HEK293 (cell line): ENCODE measurements at regions not wholly inside any gene's neighbourhood (a gene's known extent, or its start where the extent isn't known, plus 50 kb on each side); places are given as distances from the start of the nearest gene placed in this dataset.

ENCODE experiments used
- CTCF ChIA-PET: fragments of 350-600 bp; formaldehyde crosslinking; extraction: SDS; loops from one replicate; lab custom pipeline; 2021; ENCODE audit warnings: antibody characterized with exemption; lab: Yijun Ruan, JAX
- POLR2A ChIA-PET: fragments of 300-600 bp; formaldehyde crosslinking; extraction: SDS; loops from one replicate; lab custom pipeline; 2020; ENCODE audit warnings: antibody characterized with exemption, inconsistent platforms; lab: Yijun Ruan, JAX
- H3K27ac ChIP-seq: fragments of 200-500 bp; sonication (Bioruptor generic); 2 replicates; pipeline ENCODE4 v1.5.1; 2014; ENCODE audit warnings: low read depth, low read length, control low read depth, inconsistent platforms; ENCODE audit errors: extremely low read depth
- H3K36me3 ChIP-seq, 2 experiments: fragments of 200-500 bp in 1 of 2; sonication (Bioruptor generic) in 1 of 2; 1 replicate in 1 of 2; 2 replicates in 1 of 2; pipeline ENCODE4 v1.5.1; 2014 to 2017; ENCODE audit warnings: inconsistent platforms in 2 of 2, low read length in 2 of 2; ENCODE audit not compliant: control insufficient read depth in 2 of 2, insufficient read depth in 1 of 2
- H3K4me1 ChIP-seq: fragments of 200-500 bp; sonication (Bioruptor generic); 2 replicates; pipeline ENCODE4 v1.5.1; 2014; ENCODE audit warnings: mild to moderate bottlenecking, low read length, inconsistent platforms; ENCODE audit not compliant: control insufficient read depth, insufficient read depth
- H3K4me3 ChIP-seq: 2 replicates; pipeline ENCODE4 v1.5.1; 2011; ENCODE audit warnings: low read depth, mild to moderate bottlenecking, control low read depth, low read length, moderate library complexity
- H3K9me3 ChIP-seq: fragments of 200-500 bp; sonication (Bioruptor generic); 2 replicates; pipeline ENCODE4 v1.5.1; 2014; ENCODE audit warnings: low read depth, low read length, inconsistent platforms; ENCODE audit not compliant: control insufficient read depth, insufficient read depth
- CTCF ChIP-seq: fragments of 450-650 bp; formaldehyde crosslinking; IDR thresholded peaks from 2 replicates; pipeline ENCODE4 v1.5.1; 2016; ENCODE audit warnings: missing biosample characterization, missing genetic modification characterization
- OSR2 ChIP-seq: fragments of 450-650 bp; formaldehyde crosslinking; IDR thresholded peaks from 2 replicates; pipeline ENCODE4 v1.5.1; 2016; ENCODE audit warnings: missing biosample characterization, missing genetic modification characterization
- PATZ1 ChIP-seq: fragments of 450-650 bp; formaldehyde crosslinking; IDR thresholded peaks from 2 replicates; pipeline ENCODE4 v1.5.1; 2016; ENCODE audit warnings: missing biosample characterization, missing genetic modification characterization
- YY1 ChIP-seq: fragments of 450-650 bp; formaldehyde crosslinking; IDR thresholded peaks from 2 replicates; pipeline ENCODE4 v1.5.1; 2018; ENCODE audit warnings: missing biosample characterization, missing genetic modification characterization
- ZBTB44 ChIP-seq: fragments of 450-650 bp; IDR thresholded peaks from 2 replicates; pipeline ENCODE4 v1.5.1; 2018; ENCODE audit warnings: missing biosample characterization, mild to moderate bottlenecking, missing genetic modification characterization
- ZBTB6 ChIP-seq: fragments of 450-650 bp; formaldehyde crosslinking; IDR thresholded peaks from 2 replicates; pipeline ENCODE4 v1.5.1; 2017; ENCODE audit warnings: missing biosample characterization, missing genetic modification characterization
- ZFP41 ChIP-seq: fragments of 450-650 bp; formaldehyde crosslinking; IDR thresholded peaks from 2 replicates; pipeline ENCODE4 v1.5.1; 2016; ENCODE audit warnings: missing biosample characterization, missing genetic modification characterization, borderline replicate concordance
- ZNF146 ChIP-seq: fragments of 450-650 bp; formaldehyde crosslinking; IDR thresholded peaks from 2 replicates; pipeline ENCODE4 v1.5.1; 2016; ENCODE audit warnings: missing biosample characterization, missing genetic modification characterization
- ZNF148 ChIP-seq: fragments of 450-650 bp; formaldehyde crosslinking; IDR thresholded peaks from 2 replicates; pipeline ENCODE4 v1.5.0; 2017; ENCODE audit warnings: missing biosample characterization, missing genetic modification characterization, borderline replicate concordance
- ZNF2 ChIP-seq: fragments of 450-650 bp; formaldehyde crosslinking; IDR thresholded peaks from 2 replicates; pipeline ENCODE4 v1.5.1; 2016; ENCODE audit warnings: missing biosample characterization, missing genetic modification characterization
- ZNF214 ChIP-seq: fragments of 450-650 bp; formaldehyde crosslinking; IDR thresholded peaks from 2 replicates; pipeline ENCODE4 v1.5.1; 2017; ENCODE audit warnings: missing biosample characterization, mild to moderate bottlenecking, missing genetic modification characterization, borderline replicate concordance
- ZNF221 ChIP-seq: fragments of 450-650 bp; formaldehyde crosslinking; IDR thresholded peaks from 2 replicates; pipeline ENCODE4 v1.5.1; 2017; ENCODE audit warnings: missing biosample characterization, missing genetic modification characterization, borderline replicate concordance
- ZNF302 ChIP-seq: fragments of 450-650 bp; formaldehyde crosslinking; IDR thresholded peaks from 2 replicates; pipeline ENCODE4 v1.5.1; 2016; ENCODE audit warnings: missing biosample characterization, missing genetic modification characterization, low read depth
- ZNF398 ChIP-seq: fragments of 450-650 bp; formaldehyde crosslinking; IDR thresholded peaks from 2 replicates; pipeline ENCODE4 v1.5.1; 2017; ENCODE audit warnings: missing biosample characterization, missing genetic modification characterization
- ZNF514 ChIP-seq: fragments of 450-650 bp; formaldehyde crosslinking; IDR thresholded peaks from 2 replicates; pipeline ENCODE4 v1.5.1; 2016; ENCODE audit warnings: missing biosample characterization, missing genetic modification characterization
- ZNF596 ChIP-seq: fragments of 450-650 bp; IDR thresholded peaks from 2 replicates; pipeline ENCODE4 v1.5.0; 2018; ENCODE audit warnings: missing biosample characterization, mild to moderate bottlenecking, missing genetic modification characterization, moderate library complexity
- ZNF645 ChIP-seq: fragments of 450-650 bp; formaldehyde crosslinking; IDR thresholded peaks from 2 replicates; pipeline ENCODE4; 2016; ENCODE audit warnings: missing biosample characterization, missing genetic modification characterization
- ZNF792 ChIP-seq: fragments of 450-650 bp; formaldehyde crosslinking; IDR thresholded peaks from 2 replicates; pipeline ENCODE4 v1.5.1; 2016; ENCODE audit warnings: missing biosample characterization, missing genetic modification characterization
- ZSCAN18 ChIP-seq: fragments of 450-650 bp; formaldehyde crosslinking; IDR thresholded peaks from 2 replicates; pipeline ENCODE4 v1.5.1; 2016; ENCODE audit warnings: missing biosample characterization, missing genetic modification characterization
- ZSCAN4 ChIP-seq: fragments of 450-650 bp; formaldehyde crosslinking; IDR thresholded peaks from 2 replicates; pipeline ENCODE4 v1.5.1; 2017; ENCODE audit warnings: missing biosample characterization, missing genetic modification characterization

GRCh38 chr7:41465571-41465970 is 237.3 kb downstream of the INHBA start:
- POLR2A ChIA-PET = no interaction called here
- no peaks in the 10 kb centered on the region for H3K36me3 ChIP-seq
- H3K4me1 ChIP-seq = no peaks in the 10 kb centered on the region
- no peak overlapping the region for H3K4me3 ChIP-seq
- TF ChIP-seq ZSCAN4 (tag by site-specific recombination) = no peak
- no peak for TF ChIP-seq ZFP41 (tag by site-specific recombination)
- no peak for TF ChIP-seq YY1 (tag by site-specific recombination)
- TF ChIP-seq ZNF2 = no peak
- no peak for TF ChIP-seq ZNF221 (tag by site-specific recombination)
- TF ChIP-seq ZNF146 (tag by site-specific recombination) = no peak
- TF ChIP-seq ZBTB6 (tag by site-specific recombination) = no peak
- TF ChIP-seq ZSCAN18 = no peak
- TF ChIP-seq PATZ1 (tag by site-specific recombination) = no peak
- no peak for TF ChIP-seq ZNF596 (tag by site-specific recombination)
- no peak for TF ChIP-seq ZNF398
- TF ChIP-seq OSR2 = no peak
- TF ChIP-seq ZNF514 = no peak
- no peak for TF ChIP-seq ZNF214 (tag by site-specific recombination)
- TF ChIP-seq ZBTB44 = no peak
- no peak for TF ChIP-seq ZNF302 (tag by site-specific recombination)
- TF ChIP-seq ZNF792 (tag by site-specific recombination) = no peak
- TF ChIP-seq CTCF (tag by site-specific recombination) = no peak
- no peak for TF ChIP-seq ZNF645 (tag by site-specific recombination)
- no peak for TF ChIP-seq ZNF148 (tag by site-specific recombination)
- TF ChIP-seq, all 188 proteins: peak for 0
- CTCF ChIA-PET = no interaction called here
- no peak overlapping the region for H3K27ac ChIP-seq
- no peaks in the 10 kb centered on the region for H3K9me3 ChIP-seq
